ENCODE measurements at regions not wholly inside any gene's neighbourhood (a gene's known extent, or its start where the extent isn't known, plus 50 kb on each side); places are given as distances from the start of the nearest gene placed in this dataset.

- ChIA-PET POLR2A (no interaction called here), CTCF (no interaction called here)
- no peak for DNase-seq (ENCODE audit: low read depth, low spot score)
- Histone ChIP-seq H3K4me3 (replicated peaks in 1 of 3; ENCODE audit: insufficient read depth in 1 of 3, low read depth in 1 of 3, low read length in 3 of 3) (no peak overlapping the region), H3K27ac (ENCODE audit: insufficient read depth, low read depth, low read length) (no peak overlapping the region), H2AFZ (ENCODE audit: low read depth, low read length) (no peak overlapping the region), H3K9me3 (replicated peaks; ENCODE audit: control insufficient read depth, insufficient read depth, low read length) (no peaks in the 10 kb centered on the region), H3K79me2 (ENCODE audit: control insufficient read depth, insufficient read depth, low read length) (no peaks in the 10 kb centered on the region), H3K27me3 (ENCODE audit: control insufficient read depth in 2 of 2, insufficient read depth in 2 of 2, low read length in 2 of 2) (peaks cover 0 to 2% of the 10 kb centered on the region in 2 experiments), H4K20me1 (replicated peaks; ENCODE audit: control insufficient read depth, extremely low read depth, insufficient read depth, low read length) (no peaks in the 10 kb centered on the region), H3K4me1 (ENCODE audit: control insufficient read depth, extremely low read depth, insufficient read depth, low read length) (no peaks in the 10 kb centered on the region), H3K9ac (replicated peaks; ENCODE audit: extremely low read depth, insufficient read depth, low read length) (no peak overlapping the region), H3K4me2 (ENCODE audit: insufficient read depth, low read length) (no peak overlapping the region), H3K36me3 (ENCODE audit: control insufficient read depth in 2 of 2, extremely low read depth in 1 of 2, insufficient read depth in 2 of 2, low read length in 2 of 2) (no peaks in the 10 kb centered on the region), H3K9me1 (replicated peaks; ENCODE audit: control insufficient read depth, extremely low read depth, insufficient read depth, low read length) (no peaks in the 10 kb centered on the region)
- dilution Hi-C loops (cut with MboI; ENCODE audit: extremely low pct_ligation_motif_present, low sequenced_read_pairs) (no loop called here), intact Hi-C loops (cut with micrococcal nuclease) (no loop called here)
- TF ChIP-seq CTCF (IDR thresholded peaks at IDR 0.05; ENCODE audit: extremely low read depth in 1 of 2, insufficient read depth in 1 of 2, low read depth in 1 of 2, low read length in 2 of 2) (no peak), GATA2 (IDR thresholded peaks at IDR 0.05; ENCODE audit: insufficient read depth, insufficient read length, low read depth, low read length) (no peak), POLR2A (IDR thresholded peaks at IDR 0.05; ENCODE audit: low read depth, low read length) (no peak), FOS (IDR thresholded peaks at IDR 0.05; ENCODE audit: borderline replicate concordance, insufficient read depth, low read length) (no peak), EZH2 (IDR thresholded peaks at IDR 0.05; ENCODE audit: borderline replicate concordance, low read depth, low read length, severe bottlenecking) (no peak), POLR2AphosphoS5 (IDR thresholded peaks at IDR 0.05; ENCODE audit: insufficient read depth, low read depth, low read length) (no peak), MAX (IDR thresholded peaks at IDR 0.05; ENCODE audit: insufficient read depth, insufficient read length) (no peak), JUN (IDR thresholded peaks at IDR 0.05; ENCODE audit: borderline replicate concordance, insufficient read depth, insufficient read length, low read depth) (no peak), MYC (IDR thresholded peaks at IDR 0.05; ENCODE audit: low read depth, low read length) (no peak)
- no TSS peak for BruUV-seq (replicated peaks)
- FAIRE-seq = no peak
Measured at GRCh38 chr18:3394648-3395047, 55.3 kb upstream of the TGIF1 start.
